ENCODE measurements at regions not wholly inside any gene's neighbourhood (a gene's known extent, or its start where the extent isn't known, plus 50 kb on each side); places are given as distances from the start of the nearest gene placed in this dataset.

DNA sequence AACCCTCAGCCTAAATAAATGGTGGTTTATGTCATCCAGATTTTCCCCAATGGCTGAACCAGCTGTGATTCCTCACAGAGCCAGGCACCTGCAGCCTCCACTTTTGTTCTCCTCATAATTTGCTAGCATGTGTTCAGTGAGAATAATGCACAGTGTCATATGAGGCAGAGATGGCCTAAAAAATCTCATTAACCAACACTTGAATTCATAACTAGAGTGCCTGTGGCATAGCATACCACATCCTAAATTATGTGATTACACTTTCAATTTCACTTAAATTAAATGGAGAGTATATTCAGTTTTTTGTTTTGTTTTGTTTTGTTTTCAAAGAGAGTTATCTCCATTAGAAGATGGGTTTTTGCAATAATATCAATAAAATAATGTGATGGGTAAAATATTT, 488.0 kb downstream of the CBLN2 start:
- TF ChIP-seq, protein P1, sequence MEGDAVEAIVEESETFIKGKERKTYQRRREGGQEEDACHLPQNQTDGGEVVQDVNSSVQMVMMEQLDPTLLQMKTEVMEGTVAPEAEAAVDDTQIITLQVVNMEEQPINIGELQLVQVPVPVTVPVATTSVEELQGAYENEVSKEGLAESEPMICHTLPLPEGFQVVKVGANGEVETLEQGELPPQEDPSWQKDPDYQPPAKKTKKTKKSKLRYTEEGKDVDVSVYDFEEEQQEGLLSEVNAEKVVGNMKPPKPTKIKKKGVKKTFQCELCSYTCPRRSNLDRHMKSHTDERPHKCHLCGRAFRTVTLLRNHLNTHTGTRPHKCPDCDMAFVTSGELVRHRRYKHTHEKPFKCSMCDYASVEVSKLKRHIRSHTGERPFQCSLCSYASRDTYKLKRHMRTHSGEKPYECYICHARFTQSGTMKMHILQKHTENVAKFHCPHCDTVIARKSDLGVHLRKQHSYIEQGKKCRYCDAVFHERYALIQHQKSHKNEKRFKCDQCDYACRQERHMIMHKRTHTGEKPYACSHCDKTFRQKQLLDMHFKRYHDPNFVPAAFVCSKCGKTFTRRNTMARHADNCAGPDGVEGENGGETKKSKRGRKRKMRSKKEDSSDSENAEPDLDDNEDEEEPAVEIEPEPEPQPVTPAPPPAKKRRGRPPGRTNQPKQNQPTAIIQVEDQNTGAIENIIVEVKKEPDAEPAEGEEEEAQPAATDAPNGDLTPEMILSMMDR (IDR thresholded peaks at IDR 0.05 in 4 of 5, conservative IDR thresholded peaks at IDR 0.05 in 1 of 5), result no peak
- TF ChIP-seq POLR2A (IDR thresholded peaks at IDR 0.05), result no peak
